Body of pancreas (tissue), 4 donors: ENCODE measurements at regions not wholly inside any gene's neighbourhood (a gene's known extent, or its start where the extent isn't known, plus 50 kb on each side); places are given as distances from the start of the nearest gene placed in this dataset.

Source experiments
- ATAC-seq: fragments of 150-250 bp; one replicate; pipeline ENCODE4 v1.9.1; 2016
- DNase-seq, 4 donors: peaks; one replicate each; pipeline ENCODE4 v3.0.0-alpha.2; 2019
- H3K27ac ChIP-seq, 4 donors: fragments of 200-600 bp; sonication (generic); 1 replicate in 3 of 4; 2 replicates in 1 of 4; pipeline versions ENCODE4 v1.5.1 to v1.6.1; 2016 to 2019; ENCODE audit warnings: mild to moderate bottlenecking in 1 of 4, mixed read lengths in 1 of 4, moderate library complexity in 1 of 4
- H3K27me3 ChIP-seq, 2 donors: fragments of 200-600 bp; sonication (generic); one replicate each; pipeline ENCODE4 v1.6.0; 2016; ENCODE audit warnings: mild to moderate bottlenecking in 1 of 2
- H3K36me3 ChIP-seq, 2 donors: fragments of 200-600 bp; sonication (generic); replicated peaks in 1 of 2; 2 replicates each; pipeline ENCODE4 v1.5.1; 2016; ENCODE audit warnings: low read depth in 2 of 2; ENCODE audit not compliant: insufficient read depth in 1 of 2
- H3K4me1 ChIP-seq: fragments of 200-600 bp; sonication (generic); one replicate; pipeline ENCODE4 v1.6.0; 2016
- H3K4me3 ChIP-seq, 2 donors: fragments of 200-600 bp; sonication (generic); 1 replicate in 1 of 2; 2 replicates in 1 of 2; pipeline ENCODE4 v1.5.1; 2016 to 2019
- H3K9me3 ChIP-seq, 3 donors: fragments of 200-600 bp; sonication (generic); 1 replicate in 2 of 3; 2 replicates in 1 of 3; pipeline ENCODE4 v1.5.1; 2016
- CTCF ChIP-seq, 7 experiments: fragments of 450-650 bp in 4 of 7; fragments of 200-600 bp in 3 of 7; sonication (generic) in 3 of 7; IDR thresholded peaks; one replicate each; pipeline ENCODE4 v1.5.1; 2016 to 2019; ENCODE audit warnings: antibody characterized with exemption in 7 of 7
- POLR2A ChIP-seq, 3 donors: fragments of 450-650 bp; IDR thresholded peaks; one replicate each; pipeline ENCODE4 v1.6.1; 2016; ENCODE audit warnings: antibody characterized with exemption in 3 of 3, mild to moderate bottlenecking in 2 of 3
- WGBS, 2 donors: methylation state at CpG; one replicate each; pipeline ENCODE4 v1.1.5; 2017; 5-methylcytosine and 5-hydroxymethylcytosine counted together
- intact Hi-C: fragments of 100-400 bp; cut with DNase I; formaldehyde crosslinking; loops from one replicate; pipeline ENCODE4 v1.15.1; 2023

DNA sequence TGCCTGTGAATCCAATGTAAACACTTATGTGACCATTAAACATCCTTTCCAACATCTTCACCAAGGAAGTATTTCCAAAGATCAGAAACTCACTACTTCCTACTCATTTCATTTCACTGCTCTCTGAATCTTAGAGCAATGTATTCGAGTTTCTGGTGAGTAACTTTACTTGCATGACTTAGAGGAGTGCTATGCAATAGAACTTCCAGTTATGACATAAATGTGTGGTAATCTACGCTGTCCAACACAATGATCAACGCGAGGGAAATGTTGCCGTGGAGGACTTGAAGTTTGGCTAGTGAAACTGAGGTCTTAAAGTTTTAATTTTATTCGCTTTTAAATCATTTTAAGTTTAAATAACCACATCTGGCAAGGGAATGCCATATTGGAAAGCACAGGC is 1326.3 kb downstream of the XPNPEP1 start:
- Histone ChIP-seq H3K4me3 (no peak overlapping the region), H3K27me3 (no peaks in the 10 kb centered on the region), H3K4me1 (peaks cover 11% of the 10 kb centered on the region), H3K9me3 (no peaks in the 10 kb centered on the region), H3K27ac (no peak overlapping the region), H3K36me3 (no peaks in the 10 kb centered on the region)
- TF ChIP-seq CTCF (IDR thresholded peaks at IDR 0.05) (no peak), POLR2A (IDR thresholded peaks at IDR 0.05) (no peak)
- intact Hi-C loops, result no loop called here
- ATAC-seq, result no peak
- 72 to 80% methylated on average over 6 of the region's 6 CpGs for WGBS, 2 donors
- DNase-seq, result no peak

DNA sequence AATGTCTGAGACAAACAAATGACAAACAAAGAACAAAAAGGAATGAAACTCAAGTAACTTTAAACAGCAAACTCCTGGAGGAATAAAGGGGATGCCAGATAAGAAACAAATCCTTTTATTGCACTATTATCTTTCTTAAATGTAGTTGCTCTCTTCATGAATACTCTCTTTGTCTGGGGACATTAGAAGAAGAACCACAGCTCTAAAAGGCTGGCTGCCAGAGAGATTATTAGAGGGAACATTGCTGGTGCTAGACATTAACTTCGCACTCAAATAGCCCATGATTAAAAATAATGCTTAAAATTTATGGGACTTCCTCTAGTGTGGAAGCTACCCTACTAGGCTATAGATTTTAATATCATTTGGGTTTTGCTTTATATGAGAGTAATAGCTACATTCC is 1330.4 kb downstream of the XPNPEP1 start:
- H3K27me3 ChIP-seq, result no peaks in the 10 kb centered on the region
- H3K9me3 ChIP-seq, result no peaks in the 10 kb centered on the region
- WGBS, 2 donors, result 50 to 77% methylated on average over 1 of the region's 1 CpG
- DNase-seq, result no peak
- H3K27ac ChIP-seq, result no peak overlapping the region
- TF ChIP-seq CTCF (IDR thresholded peaks at IDR 0.05) (no peak), POLR2A (IDR thresholded peaks at IDR 0.05) (no peak)
- intact Hi-C loops, result no loop called here
- no peak overlapping the region for H3K4me3 ChIP-seq
- H3K36me3 ChIP-seq, result no peaks in the 10 kb centered on the region
- no peak for ATAC-seq
- H3K4me1 ChIP-seq, result peaks cover 4% of the 10 kb centered on the region

DNA sequence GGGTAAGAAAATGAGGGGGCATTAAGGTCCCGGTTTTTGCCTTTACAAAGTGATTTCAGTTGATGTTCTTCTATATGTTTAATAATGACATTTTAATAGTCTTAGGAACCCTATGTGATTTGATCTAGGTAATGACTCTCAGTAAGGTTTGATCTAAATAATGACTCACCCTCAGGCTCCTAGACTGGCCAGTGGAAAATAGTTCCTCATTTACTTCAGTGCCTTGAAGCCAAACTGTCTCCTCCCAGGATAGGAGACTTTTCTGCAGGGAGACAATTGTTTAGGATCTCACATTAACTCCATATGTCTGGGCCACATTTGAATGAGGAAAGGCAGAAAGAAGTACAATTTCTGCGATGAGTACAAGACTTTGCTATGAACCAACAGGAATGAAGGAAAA is 1331.9 kb downstream of the XPNPEP1 start:
- H3K9me3 ChIP-seq, result no peaks in the 10 kb centered on the region
- no peak for DNase-seq

GRCh38 chr10:108586424-108586823 is 1336.9 kb downstream of the XPNPEP1 start:
- intact Hi-C loops, result no loop called here
- H3K4me1 ChIP-seq, result no peaks in the 10 kb centered on the region
- no peaks in the 10 kb centered on the region for H3K27me3 ChIP-seq
- DNase-seq (no peak), ATAC-seq (no peak)
- TF ChIP-seq CTCF (IDR thresholded peaks at IDR 0.05) (no peak), POLR2A (IDR thresholded peaks at IDR 0.05) (no peak)
- H3K27ac ChIP-seq, result no peak overlapping the region
- no peaks in the 10 kb centered on the region for H3K9me3 ChIP-seq
- H3K36me3 ChIP-seq, result no peaks in the 10 kb centered on the region
- no peak overlapping the region for H3K4me3 ChIP-seq
- 90 to 93% methylated on average over 3 of the region's 3 CpGs for WGBS, 2 donors

More for the DNA sequence above, 1331.9 kb downstream of the XPNPEP1 start:
- 66 to 72% methylated on average over 2 of the region's 2 CpGs for WGBS, 2 donors
- Histone ChIP-seq H3K27me3 (no peaks in the 10 kb centered on the region), H3K4me1 (no peaks in the 10 kb centered on the region), H3K27ac (no peak overlapping the region), H3K36me3 (no peaks in the 10 kb centered on the region), H3K4me3 (no peak overlapping the region)
- no peak for TF ChIP-seq CTCF (IDR thresholded peaks at IDR 0.05)
- TF ChIP-seq POLR2A (IDR thresholded peaks at IDR 0.05), result no peak
- intact Hi-C loops, result no loop called here
- no peak for ATAC-seq

DNA sequence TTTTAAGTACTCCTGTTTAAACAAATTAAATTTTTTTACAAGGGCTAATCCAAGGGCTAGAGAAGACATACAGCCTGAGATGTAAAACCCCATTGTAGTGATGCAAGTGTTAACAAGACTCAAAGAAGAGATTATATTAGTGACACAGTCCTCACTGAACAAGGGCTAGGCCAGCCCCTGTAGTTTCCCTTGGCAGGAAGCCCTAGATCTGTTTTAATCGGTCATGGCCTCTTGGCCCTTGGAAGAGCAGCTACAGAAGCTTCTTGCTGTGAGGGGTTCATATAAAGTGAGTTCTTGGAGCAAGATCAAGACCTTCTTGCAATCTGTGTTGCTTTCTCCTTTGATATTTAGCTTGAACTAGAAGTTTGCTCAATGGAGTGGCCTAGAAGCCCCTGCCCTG is 1339.4 kb downstream of the XPNPEP1 start:
- Histone ChIP-seq H3K36me3 (no peaks in the 10 kb centered on the region), H3K27ac (no peak overlapping the region), H3K4me3 (no peak overlapping the region), H3K9me3 (no peaks in the 10 kb centered on the region), H3K4me1 (no peaks in the 10 kb centered on the region), H3K27me3 (no peaks in the 10 kb centered on the region)
- no peak for DNase-seq
- no peak for ATAC-seq
- WGBS, 2 donors, result 21 to 27% methylated on average over 1 of the region's 1 CpG
- intact Hi-C loops, result no loop called here
- TF ChIP-seq CTCF (IDR thresholded peaks at IDR 0.05) (no peak), POLR2A (IDR thresholded peaks at IDR 0.05) (no peak)
